GM19467 (cell line): ENCODE measurements at regions not wholly inside any gene's neighbourhood (a gene's known extent, or its start where the extent isn't known, plus 50 kb on each side); places are given as distances from the start of the nearest gene placed in this dataset.

ENCODE experiments used
- ATAC-seq: cut with Tn5 transposase; IDR thresholded peaks from one replicate; pipeline ENCODE4 v1.9.1; 2021; ENCODE audit warnings: mild to moderate bottlenecking, moderate library complexity; ENCODE audit not compliant: unreplicated experiment

DNA sequence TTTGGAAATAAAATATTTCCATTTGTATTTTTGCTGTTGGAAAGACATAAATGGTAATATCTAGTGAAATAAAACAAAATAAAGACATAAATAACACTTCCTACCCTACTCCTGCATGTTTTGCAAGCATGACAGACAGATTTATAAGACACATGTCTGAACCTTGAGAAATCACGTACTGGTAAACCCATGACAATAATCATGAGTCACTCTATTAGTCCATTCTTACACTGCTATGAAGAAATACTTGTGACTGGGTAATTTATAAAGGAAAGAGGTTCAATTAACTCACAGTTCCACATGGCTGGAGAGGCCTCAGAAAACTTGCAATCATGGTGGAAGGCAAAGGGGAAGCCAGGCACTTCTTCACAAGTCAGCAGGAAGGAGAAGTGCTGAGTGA lies 942.2 kb downstream of the REEP3 start:
- no peak for ATAC-seq

DNA sequence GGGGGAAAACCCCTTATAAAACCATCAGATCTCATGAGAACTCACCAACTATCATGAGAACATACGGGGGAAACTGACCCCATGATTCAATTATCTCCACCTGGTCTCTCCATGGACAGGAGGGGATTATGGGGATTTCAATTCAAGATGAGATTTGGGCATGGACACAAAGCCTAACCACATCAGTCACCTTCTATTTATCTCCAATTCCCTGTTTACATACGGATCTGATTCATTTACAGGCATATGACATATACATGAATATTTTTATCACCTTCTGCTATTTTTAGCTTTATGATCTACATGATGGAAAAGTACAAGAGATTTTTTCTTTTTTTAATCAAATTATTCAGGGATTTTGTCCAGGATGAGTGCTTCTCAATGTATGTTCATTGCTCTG lies 944.5 kb downstream of the REEP3 start:
- ATAC-seq, result no peak

DNA sequence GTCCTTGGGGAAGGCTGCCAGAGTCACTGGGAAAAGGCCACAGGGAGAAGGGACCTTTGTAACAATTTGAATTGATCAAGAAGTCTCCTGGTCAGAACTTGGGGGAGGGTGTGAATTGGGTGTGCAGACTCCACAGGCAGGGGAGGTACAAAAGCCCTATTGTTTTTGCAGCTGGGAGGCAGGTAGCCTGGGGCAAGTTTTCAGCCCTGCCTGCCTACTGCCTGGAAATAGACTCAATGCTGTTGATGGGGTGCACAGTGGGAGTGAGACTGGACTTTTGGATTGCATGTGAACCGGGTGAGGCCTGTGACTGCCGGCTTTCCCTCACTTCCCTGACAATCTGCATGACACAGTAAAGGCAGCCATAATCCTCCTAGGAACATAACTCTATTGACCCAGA lies 947.0 kb downstream of the REEP3 start:
- ATAC-seq, result no peak

DNA sequence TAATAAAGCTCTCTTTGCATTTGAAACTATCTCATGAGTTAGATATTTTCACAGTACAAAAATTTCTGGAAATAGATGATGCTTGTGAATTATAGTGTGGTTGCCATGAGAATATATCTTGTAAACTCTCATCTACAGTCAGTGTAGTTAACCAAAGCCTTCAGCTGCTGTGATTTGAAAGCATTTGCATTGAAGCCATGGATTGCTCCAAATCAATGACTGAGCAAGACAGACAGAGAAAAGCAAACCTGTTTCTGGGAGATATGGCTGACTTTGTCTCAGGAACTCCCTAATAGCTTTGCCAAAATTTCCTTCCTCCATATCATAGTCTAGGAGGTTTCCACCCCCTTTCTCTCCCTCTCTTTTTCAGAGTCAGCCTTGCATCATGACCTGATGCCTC lies 955.3 kb downstream of the REEP3 start:
- no peak for ATAC-seq

DNA sequence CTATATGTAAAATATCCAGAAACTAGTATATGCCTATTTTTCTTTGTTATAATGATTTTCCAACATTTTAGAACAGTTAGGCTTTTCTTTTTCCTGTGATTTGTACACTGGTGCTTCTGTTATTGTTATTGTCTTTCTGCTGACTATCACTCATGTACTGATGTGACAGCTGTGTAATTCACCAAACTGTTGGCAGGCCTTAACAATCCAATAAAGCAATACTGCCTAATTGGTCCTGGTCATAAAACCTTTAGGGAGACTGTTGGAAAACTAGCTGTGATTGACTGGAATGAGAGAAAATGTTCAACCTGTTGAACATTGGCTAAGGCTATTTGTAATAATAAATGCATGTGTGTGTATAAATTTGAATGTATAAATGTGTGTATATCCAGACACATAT lies 956.6 kb downstream of the REEP3 start:
- ATAC-seq, result no peak

DNA sequence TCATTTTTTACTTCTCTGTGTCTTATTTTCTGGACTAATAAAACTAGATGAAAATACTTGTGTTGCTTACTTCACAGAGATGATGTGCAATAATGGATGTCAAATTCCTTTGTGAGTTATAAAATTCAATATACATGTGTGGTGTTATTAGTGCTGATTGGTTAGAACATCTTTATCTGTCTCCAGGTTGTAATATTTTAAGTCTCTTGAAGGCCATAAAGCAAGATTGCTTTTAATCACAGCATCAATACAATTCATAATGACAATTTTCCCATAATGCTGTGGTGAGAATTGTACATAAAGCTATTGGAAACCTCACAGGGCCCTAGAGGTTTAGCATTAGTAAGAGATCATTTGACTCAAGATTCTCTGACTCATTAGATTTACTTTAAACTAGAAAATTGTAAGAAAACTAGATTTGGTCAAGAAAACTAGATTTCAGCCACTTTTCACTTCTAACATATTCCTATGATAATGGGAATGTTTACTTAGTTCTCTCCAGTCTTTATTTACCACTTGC lies 963.7 kb downstream of the REEP3 start:
- ATAC-seq, result no peak

DNA sequence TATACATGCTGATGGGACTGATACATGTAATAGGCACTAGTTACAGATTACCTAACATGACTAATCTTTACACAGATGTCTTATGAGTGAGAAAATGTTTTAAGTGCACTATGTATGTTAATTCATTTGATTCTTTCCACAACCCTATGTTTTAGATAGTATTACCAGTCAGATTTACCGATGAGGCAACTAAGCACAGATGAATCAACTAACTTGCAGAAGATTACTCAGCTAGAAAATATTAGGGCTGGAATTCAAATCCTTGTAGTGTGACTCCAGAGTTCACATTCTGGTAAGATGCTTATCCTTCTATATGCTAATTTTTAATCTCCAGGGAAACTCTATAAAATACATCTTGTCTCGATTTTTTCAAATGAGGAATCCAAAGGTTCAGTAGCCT lies 964.9 kb downstream of the REEP3 start:
- no peak for ATAC-seq

DNA sequence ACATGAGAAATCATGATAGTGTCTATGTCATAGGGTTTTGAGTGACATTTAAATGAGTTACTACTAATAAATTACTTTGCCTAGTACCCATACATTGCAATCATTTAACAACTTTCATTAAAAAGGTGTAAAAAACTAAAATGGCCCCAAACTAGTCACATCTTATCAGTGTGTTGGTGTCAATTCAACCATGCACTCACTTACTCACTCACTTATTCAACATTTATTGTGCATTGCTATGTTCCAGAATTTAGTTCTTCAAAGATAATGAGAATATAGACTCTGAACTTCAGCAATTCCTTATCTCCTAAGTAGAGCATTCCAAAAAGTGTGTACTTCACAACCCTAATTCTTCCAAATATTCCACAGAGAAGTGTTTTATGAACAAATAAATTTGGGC lies 965.7 kb downstream of the REEP3 start:
- ATAC-seq, result no peak

DNA sequence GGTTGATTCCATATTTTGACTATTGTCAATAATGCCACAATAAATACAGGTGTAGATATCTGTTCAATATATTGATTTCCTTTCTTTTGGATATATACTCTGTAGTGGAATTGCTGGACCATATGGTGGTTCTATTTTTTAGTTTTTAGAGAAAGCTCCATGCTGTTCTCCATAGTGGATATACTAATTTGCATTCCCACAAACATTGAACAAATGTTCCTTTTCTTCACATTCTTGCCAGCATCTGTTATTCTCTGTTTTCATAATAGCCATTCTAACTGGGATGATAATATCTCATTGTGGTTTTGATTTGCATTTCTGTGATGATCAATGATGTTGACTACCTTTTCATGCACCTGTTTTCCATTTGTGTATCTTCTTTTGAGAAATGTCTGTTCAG lies 973.7 kb downstream of the REEP3 start:
- no peak for ATAC-seq

DNA sequence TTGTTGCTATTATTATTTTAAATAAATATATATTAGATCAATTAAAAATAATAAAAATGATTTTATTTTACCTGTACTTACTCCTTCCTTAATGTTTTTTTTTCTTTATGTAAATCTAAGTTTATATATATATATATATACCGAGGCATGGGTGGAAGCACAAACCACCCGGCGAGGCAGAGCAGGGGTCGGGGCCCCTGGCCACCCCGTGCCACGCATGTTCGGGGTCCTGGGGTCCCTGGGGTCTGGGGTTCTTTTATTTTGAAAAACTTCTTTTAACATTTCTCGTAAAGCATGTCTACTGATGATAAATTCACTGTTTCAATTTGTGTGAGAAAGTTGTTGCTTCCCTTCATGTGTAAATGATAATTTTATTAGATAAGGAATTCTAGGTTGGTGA lies 976.1 kb downstream of the REEP3 start:
- no peak for ATAC-seq

DNA sequence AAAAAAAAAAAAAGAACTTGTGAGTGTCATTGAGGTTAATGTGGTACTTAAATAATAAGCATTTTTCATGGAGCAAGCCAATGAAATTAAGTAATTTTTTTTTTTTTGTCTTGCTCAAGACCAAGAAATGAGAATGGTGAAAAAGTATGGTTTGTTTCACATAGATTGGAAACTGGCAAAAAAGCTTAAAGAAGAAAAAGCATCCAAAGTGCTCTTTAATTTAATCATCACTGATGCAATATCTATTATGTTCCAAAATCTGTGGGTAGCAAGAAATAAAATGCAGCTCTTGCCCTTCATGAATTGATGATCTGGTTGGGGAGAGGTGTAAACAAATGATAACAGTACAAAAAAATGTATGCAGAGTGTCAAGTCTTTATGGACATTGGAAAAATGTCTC lies 980.6 kb downstream of the REEP3 start:
- ATAC-seq, result no peak

DNA sequence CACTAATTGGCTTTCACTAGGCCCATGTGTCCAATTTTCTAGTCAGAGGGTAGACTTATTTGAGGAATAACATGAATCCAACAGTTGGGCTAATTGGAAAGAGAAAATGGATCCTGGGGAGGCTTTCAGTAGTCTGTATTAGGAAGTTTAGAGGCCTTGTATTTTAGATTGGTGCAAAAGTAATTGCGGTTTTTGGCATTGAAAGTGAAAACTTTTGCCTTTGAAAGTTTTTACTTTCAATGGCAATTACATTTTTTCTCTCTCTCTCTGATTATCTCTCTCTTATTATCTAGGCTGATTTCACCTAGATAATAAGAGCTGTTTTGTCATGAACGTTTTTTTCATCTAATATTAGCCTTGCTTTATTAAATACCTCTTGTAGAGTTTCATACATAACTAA lies 981.7 kb downstream of the REEP3 start:
- ATAC-seq, result no peak

DNA sequence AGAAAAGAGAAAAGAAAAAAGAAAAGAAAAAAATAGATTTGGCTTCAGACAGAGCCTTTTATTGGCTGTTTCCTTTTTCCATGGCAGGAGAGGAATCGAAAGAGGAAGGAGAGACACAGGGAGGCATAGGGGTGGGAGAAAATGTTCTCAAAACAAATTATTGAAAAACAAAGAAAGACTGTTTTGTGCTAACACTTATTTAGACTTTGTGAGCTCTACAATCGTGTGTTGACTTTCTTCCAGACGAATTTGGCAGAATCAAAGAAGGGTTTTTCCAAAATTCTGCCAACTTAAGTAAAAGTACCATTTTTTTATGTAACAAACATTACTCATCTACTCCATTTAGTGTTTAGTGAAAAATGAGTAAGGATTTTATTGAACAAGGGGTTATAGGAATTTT lies 982.2 kb downstream of the REEP3 start:
- ATAC-seq, result no peak

DNA sequence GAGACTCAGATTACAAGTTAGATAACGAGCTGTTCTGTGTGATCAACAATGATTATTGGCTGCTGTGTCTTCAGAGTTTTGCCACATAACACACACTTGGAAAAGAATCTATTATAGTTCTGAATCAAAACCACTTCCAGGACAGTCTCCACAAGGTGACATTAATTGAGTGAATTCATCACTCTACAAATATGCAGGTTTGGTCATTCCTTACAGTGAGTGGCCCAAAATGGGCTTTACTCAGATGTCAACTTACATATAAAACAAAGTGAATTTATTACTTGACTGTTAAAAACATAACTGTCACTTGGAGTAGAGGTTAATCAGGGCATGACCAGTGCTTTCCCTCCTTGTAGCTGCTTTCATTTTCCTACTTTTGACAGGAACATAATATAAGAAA lies 984.3 kb downstream of the REEP3 start:
- no peak for ATAC-seq

DNA sequence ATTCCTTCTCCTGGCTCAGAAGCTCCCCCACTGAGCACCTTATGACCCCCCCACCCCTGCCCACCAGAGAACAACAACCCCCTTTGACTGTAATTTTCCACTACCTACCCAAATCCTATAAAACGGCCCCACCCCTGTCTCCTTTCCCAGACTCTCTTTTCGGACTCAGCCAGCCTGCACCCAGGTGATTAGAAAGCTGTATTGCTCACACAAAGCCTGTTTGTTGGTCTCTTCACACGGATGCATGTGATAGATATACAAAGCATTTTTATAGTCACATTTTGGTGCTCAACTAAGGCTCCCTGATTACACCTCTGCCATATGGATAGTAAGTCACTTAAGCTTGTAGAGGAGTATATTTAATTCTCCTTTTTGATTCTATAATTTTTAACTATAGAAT lies 985.8 kb downstream of the REEP3 start:
- no peak for ATAC-seq

DNA sequence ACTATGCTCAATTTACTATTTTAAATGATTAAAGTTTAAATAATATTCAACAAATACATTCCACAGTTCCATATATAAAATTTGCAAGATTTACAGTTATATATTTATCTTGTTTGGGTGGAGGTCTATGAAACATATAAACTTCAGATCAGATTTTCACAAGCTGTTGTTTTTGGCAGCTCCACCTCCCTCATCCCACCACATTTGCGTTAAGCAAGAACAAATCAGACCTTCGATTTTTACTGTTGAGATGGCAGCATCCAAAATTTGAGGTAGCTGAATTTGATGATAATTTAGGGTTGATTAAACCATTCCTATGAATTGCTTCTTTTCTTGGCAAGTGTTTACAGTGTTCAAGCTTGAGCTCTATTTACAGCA lies 986.4 kb downstream of the REEP3 start:
- no peak for ATAC-seq

DNA sequence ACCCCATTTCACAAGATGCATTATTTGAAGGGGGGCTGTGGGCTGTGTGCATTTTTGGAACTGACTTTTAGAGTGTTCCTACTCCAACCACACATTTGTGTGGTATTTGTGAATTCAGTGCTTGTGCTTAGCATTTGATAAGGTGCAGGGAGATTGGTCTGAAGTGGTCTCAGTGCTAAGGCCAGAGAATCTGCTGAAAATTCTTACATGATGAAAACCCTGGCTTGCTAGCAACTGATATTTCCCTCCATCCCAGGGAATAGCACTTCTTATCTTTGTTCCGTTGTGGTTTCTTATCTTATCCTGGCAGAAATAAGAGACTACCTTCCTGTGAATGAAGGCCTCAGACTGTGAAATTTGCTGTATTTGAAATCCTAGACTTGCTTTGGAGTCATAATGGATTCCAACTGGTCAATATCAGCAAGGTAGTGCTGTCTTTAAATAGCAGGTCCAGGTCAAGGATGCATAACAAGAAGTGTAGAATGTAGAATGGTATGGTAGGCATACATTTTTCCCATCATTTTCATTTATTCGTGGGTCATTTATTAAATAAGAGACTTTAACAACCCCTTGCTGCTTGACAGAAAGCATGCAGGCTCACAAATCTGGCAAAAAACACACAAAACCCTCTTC lies 986.9 kb downstream of the REEP3 start:
- no peak for ATAC-seq

DNA sequence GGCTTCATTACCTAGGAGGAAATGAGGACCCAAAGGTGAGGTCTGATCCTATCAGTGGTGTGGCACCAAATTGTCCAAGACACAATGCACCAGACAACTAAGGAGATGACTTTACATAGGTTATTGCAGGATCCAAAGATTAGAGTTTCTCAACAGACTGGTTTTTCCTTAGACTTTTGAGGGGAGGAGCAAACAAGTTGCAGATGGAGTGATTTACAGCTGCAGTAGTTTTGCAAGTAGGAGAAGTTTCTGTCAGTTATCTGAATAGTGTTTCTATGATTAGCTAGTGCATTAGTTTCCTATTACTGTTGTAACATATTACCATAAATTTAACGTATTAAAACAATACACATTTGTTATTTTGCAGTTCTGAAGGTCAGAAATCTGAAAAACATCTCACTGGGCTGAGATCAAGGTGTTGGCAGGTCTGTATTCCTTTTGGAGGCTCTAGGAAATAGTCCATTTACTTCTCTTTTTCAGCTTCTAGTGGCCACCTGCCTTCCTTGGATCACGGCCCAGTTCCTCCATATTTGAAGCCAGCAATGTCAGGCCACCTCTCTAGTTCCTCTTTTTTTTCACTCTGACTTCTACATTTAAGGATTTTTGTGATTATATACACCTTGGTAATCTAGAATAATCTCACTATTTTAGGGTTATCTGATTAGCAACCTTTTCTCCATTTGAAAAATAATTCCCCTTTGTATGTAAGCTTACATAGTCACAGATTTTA lies 994.9 kb downstream of the REEP3 start:
- no peak for ATAC-seq

DNA sequence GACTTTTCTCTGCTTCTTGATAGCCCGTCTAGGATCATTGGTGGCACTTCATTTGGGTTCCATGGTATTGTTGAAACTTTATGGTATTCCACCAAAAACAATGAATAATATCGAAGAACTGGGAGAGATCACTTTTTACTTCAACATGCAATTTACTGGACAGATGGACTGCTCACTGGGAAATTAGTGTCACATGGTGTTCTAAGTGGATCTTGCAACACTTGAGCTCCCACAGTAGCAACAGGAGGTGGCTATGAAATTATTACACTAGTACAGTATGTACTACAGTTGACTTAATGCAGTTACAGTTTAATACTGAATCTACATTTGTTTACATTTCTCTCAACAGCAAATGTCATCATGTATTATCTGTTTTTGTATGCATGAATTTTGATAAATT lies 997.3 kb downstream of the REEP3 start:
- ATAC-seq, result no peak

DNA sequence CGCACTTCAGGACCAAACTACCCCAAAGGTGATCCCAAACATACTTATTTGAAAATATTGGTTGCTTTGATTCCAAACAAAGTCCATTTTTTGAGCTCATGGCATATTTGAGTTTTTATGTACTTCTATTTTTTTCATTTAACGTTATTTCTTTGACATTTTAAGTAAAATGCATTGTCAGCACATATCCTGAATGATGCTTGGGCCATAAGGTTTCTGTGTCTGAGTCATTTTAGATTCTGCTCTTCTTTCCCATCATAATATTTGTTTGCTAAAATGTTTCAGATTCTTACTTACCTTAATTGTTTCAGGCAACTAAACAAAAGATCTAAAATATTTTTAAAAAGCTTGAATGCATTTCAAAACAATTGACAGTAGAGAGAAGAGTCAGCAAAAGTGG lies 998.2 kb downstream of the REEP3 start:
- no peak for ATAC-seq

DNA sequence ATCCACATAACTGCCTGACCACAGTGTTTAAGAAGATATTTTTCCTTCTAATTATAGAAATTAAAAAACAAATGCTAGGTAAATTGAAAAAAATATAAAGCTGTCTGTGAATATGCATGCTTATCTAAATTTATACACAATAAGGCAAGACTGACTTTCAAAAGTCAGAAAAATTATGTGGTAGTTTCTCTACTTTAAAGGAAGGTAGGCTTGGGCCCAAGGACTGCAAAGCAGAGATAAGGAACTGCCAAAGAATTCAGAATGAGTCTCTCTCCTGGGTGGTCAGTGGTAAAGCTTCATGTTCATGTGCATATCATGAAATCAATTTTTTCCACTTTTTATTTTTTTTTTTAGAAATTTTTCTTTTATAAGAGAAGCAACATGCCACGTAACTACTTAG lies 998.6 kb downstream of the REEP3 start:
- no peak for ATAC-seq

DNA sequence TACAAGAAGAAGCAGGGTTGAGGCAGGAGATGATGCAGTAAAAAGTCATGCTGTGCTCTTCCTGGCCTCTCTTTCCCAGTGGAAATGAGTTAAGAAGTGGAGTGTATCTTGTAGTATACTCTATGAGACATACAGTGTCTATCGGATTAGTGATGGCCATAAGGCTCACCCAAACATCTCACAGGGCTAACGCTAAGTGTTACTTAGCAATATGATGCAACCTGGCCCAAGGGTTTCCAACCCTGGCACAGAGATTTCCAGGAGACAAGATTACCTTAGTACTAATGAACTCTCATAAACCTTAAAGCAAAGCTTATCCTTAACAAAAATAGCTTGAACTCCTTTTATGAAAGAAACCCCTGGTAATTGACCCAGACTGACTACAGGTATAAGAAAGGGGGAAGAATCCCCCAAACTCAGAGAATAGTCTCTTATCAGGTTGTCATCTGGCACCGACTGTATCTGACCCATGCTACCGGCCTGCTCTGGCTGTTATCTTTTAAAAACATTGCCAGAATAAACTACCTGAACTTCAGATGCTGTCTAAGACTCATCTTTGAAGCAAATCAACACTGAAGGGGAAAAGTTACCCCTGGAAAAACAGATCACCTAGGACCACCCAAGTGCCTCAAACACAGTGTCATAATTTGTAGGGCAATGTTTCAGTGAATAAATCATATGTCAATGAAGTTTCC lies 1002.0 kb downstream of the REEP3 start:
- no peak for ATAC-seq
